ENCODE measurements at regions not wholly inside any gene's neighbourhood (a gene's known extent, or its start where the extent isn't known, plus 50 kb on each side); places are given as distances from the start of the nearest gene placed in this dataset.

- Histone ChIP-seq H3K36me3 (ENCODE audit: low read depth) (no peaks in the 10 kb centered on the region), H3K4me1 (ENCODE audit: low read depth) (no peaks in the 10 kb centered on the region), H3K4me3 (no peak overlapping the region), H3K9me3 (no peaks in the 10 kb centered on the region)
- ATAC-seq (no peak), DNase-seq (no peak)
- intact Hi-C loops (cut with DNase I, micrococcal nuclease): no loop called here
- no peak for TF ChIP-seq CTCF (IDR thresholded peaks at IDR 0.05)
Measured at GRCh38 chr5:73374520-73375190, 73.9 kb downstream of the FOXD1 start.

- ATAC-seq (no peak), DNase-seq (no peak)
- H3K36me3 ChIP-seq (ENCODE audit: low read depth): no peaks in the 10 kb centered on the region
- intact Hi-C loops (cut with DNase I, micrococcal nuclease): no loop called here
- H3K4me1 ChIP-seq (ENCODE audit: low read depth): no peaks in the 10 kb centered on the region
- no peaks in the 10 kb centered on the region for H3K9me3 ChIP-seq
- H3K4me3 ChIP-seq: no peak overlapping the region
- no peak for TF ChIP-seq CTCF (IDR thresholded peaks at IDR 0.05)
Measured at GRCh38 chr5:73373814-73374510, 74.6 kb downstream of the FOXD1 start.

GRCh38 chr5:73370640-73371583, 77.7 kb downstream of the FOXD1 start:
- no peaks in the 10 kb centered on the region for H3K4me1 ChIP-seq (ENCODE audit: low read depth)
- intact Hi-C loops (cut with DNase I, micrococcal nuclease): no loop called here
- no peaks in the 10 kb centered on the region for H3K36me3 ChIP-seq (ENCODE audit: low read depth)
- H3K4me3 ChIP-seq: no peak overlapping the region
- no peaks in the 10 kb centered on the region for H3K9me3 ChIP-seq
- no peak for TF ChIP-seq CTCF (IDR thresholded peaks at IDR 0.05)
- ATAC-seq (no peak), DNase-seq (no peak)

- no peak for TF ChIP-seq CTCF (IDR thresholded peaks at IDR 0.05)
- Histone ChIP-seq H3K36me3 (ENCODE audit: low read depth) (no peaks in the 10 kb centered on the region), H3K9me3 (no peaks in the 10 kb centered on the region), H3K4me1 (ENCODE audit: low read depth) (no peaks in the 10 kb centered on the region), H3K4me3 (no peak overlapping the region)
- ATAC-seq (no peak), DNase-seq (no peak)
- intact Hi-C loops (cut with DNase I, micrococcal nuclease): no loop called here
Measured at GRCh38 chr5:73370095-73370494, 78.5 kb downstream of the FOXD1 start.

GRCh38 chr5:73369278-73369677, 79.3 kb downstream of the FOXD1 start:
- no peaks in the 10 kb centered on the region for H3K4me1 ChIP-seq (ENCODE audit: low read depth)
- no peak for ATAC-seq
- no peaks in the 10 kb centered on the region for H3K9me3 ChIP-seq
- no peak overlapping the region for H3K4me3 ChIP-seq
- intact Hi-C loops (cut with DNase I, micrococcal nuclease): no loop called here
- no peak for TF ChIP-seq CTCF (IDR thresholded peaks at IDR 0.05)
- no peak for DNase-seq
- no peaks in the 10 kb centered on the region for H3K36me3 ChIP-seq (ENCODE audit: low read depth)
